ENCODE measurements at regions not wholly inside any gene's neighbourhood (a gene's known extent, or its start where the extent isn't known, plus 50 kb on each side); places are given as distances from the start of the nearest gene placed in this dataset.
"Not testable (repeated sequence)": the region's sequence is repeated elsewhere in the genome, so short reads cannot be mapped to it uniquely, and the experiment has no call there.

- no peak for DNase-seq
These were observed 185.0 kb upstream of the ELAC2 start for GRCh38 chr17:13202835-13203234.

DNA sequence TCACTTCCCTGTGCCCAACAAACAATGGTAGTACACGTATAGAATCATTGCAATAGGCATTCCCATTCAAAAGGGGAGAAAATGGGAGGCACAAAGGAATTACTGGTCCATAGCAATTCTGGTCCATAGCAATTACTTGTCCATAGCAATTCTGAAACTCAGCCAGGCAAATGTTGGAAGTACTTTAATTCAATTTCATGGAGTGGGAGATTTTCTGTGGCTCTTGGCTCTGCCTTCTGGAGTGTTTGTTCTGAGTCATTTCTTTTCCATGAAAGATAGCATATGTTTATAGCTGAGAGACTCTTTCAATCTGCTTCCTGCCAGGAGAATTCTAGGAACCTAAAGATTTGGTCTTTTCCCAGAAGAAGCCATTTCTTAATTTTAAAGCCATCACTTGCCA lies 182.8 kb upstream of the ELAC2 start:
- no peak for DNase-seq

DNA sequence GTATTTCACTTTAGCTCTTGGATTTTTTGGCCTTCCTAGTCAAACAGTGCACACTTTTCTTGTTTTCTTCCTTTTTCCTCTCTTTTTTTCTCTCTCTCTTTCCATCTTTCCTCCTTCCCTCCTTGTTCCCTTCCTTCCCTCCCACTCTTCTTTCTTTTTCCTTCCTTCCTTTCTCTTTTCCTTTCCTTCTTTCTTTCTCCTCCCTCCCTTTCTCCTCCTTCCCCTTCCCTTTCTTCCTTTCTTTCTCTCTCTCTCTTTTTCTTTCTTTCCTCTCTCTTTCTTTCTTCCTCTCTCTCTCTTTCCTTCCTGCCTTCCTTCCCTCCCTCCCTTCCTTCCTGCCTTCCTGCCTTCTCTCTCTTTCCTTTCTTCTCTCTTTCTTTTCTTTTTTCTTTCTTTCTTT lies 181.6 kb upstream of the ELAC2 start:
- DNase-seq = no peak

GRCh38 chr17:13197586-13197985 lies 179.8 kb upstream of the ELAC2 start:
- DNase-seq = no peak

GRCh38 chr17:13194887-13195286 lies 177.1 kb upstream of the ELAC2 start:
- DNase-seq = no peak

GRCh38 chr17:13182854-13183253 lies 165.0 kb upstream of the ELAC2 start:
- no peak for DNase-seq

- no peak for DNase-seq
These were observed 164.6 kb upstream of the ELAC2 start for GRCh38 chr17:13182450-13182849.

DNA sequence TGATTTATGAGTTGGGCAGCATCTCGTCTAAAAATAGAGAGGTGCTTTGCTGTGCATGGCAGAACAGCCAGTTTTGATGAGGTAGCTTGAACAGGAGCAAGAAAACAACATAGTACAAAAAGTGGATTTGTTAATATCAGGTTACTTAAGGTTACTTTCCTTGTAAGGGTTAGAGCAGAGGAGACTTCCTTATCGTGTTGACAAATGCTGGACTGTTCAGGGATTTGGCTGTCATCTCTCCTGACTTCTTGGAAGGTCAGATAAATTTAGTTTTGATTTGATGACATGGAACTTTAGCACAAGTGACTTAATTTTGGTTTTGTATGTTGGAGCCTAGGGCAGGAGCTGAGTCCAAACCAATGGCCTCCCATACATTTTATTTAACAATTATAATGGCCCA lies 163.9 kb upstream of the ELAC2 start:
- no peak for DNase-seq

DNA sequence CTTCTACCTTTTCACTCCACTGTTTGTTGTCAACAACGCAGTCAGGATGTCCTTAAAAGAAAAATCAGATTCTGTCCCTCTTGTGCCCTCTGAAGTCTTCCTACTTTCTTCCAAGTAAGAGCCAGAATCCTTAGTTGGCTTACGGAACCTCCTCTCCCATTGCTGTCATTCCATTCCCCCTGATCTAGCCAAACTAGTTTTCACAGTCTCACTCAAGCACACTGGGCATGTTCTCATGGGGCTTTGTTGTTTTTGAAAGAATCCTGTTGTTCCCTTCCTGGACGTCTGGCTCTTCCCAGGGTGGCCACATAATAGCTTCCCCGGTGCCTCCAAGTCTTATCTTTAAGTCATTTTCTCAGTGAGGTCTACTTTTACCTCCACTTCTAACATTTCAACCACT lies 158.6 kb upstream of the ELAC2 start:
- DNase-seq = no peak

DNA sequence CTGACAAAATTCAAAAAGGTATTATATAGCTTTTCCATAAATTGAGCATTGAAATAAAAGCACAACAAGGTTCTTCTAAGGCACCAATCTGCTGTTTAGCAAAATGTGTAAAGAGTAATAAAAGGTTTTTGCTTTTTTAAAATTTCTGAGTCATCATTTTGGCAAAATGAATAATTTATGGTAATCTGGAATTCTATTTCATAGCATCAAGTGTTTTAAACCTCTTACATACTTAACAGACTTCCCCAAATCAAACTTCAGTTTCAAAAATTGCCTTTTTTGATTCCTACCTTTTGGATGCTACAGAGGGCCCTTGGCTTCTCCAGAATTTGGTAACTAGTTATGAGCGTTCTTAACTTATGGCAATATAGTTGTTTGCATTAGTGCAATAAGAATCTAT lies 154.0 kb upstream of the ELAC2 start:
- no peak for DNase-seq

- DNase-seq = no peak
These were observed 144.5 kb upstream of the ELAC2 start for GRCh38 chr17:13162361-13162760.

DNA sequence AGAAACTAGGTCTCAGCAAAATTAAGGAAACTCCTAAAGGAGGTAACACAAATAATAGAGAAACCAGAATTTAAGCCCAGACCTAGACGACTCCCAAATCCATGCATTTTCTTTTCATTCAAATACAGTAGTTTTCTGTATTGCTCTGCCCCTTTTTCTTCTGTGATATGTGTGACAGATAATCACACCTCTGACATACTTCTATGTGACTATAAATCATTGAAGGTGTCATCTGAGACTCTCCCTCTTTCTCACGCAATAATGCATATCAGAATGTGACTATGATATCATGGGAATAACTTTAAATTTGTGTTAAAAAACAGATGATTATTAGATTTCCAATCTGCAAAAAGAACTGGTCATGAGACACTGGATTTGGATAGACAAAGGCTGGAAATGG lies 143.0 kb upstream of the ELAC2 start:
- no peak for DNase-seq

GRCh38 chr17:13160296-13160695 lies 142.5 kb upstream of the ELAC2 start:
- no peak for DNase-seq

GRCh38 chr17:13158494-13159240 lies 140.8 kb upstream of the ELAC2 start:
- no peak for DNase-seq

DNA sequence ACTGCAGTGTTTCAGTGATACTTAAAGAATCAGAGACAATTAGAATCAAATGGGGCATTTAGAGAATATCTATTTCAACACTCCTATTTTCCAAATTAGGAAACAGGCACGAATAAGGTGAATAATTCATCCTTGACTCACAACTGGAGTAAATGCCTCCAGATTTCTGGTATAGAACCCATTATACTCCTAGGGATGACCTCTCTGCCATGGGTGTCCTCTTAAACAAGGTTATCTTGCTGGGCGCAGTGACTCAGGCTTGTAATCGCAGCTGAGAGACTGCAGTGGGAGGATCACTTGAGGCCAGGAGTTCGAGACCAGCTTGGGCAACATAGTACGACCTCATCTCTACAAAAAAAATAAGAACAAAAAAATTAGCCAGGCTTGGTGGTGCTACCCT lies 139.8 kb upstream of the ELAC2 start:
- no peak for DNase-seq

DNA sequence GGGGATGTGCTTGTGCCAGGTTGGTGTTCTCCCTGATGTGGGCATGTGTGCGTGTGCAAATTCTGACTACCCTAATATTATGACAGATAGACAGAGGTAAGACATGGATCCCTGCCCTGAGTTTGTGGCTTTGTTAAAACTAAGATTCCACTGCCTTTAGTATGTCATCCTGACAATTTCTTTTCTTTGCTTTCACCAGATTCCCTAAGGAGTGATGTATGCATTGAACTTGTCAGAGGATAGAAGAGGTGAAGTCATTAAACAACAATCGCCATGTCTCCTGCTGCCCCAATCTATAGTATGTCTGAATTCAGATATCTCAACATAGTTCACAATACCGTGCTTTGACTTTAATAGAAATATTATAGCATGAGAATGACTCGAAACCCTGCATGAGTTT lies 137.1 kb upstream of the ELAC2 start:
- no peak for DNase-seq

DNA sequence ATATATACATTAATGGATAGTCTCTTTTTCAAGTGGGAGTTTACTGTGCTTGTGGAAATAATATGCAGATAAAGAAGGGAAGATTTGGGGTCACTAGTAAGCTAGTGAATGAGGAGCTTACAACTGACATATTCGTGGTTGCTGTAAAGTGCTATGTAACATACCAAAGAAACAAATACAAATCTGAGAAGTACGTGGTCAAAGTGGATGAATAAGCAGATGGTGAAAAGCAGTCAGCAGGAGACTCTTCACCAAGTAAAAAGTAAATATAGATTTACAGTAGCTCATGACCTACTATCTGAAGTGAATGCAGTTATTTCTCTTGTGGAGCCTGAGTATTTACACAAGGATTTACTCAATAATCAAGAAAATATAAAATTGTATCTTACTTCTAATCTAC lies 136.6 kb upstream of the ELAC2 start:
- no peak for DNase-seq

- DNase-seq = no peak
These were observed 135.2 kb upstream of the ELAC2 start for GRCh38 chr17:13153036-13153435.

DNA sequence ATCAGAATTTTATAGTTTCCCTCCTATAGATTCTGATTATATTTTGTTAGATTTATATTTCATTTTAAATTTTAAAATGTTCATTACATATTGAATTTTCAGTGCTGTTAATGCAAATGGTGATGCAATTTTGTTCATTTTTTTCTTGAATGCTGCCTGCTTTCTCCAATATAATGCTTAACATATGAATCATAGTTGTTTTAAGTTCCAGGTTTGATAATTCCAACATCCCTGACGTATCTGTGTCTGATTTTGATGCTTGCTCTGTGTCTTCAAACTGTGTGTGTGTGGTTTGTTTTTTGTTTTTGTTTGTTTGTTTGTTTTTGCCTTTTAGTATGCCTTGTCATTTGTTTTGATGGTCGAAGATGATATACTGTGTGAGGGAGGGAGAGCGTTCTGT lies 134.7 kb upstream of the ELAC2 start:
- no peak for DNase-seq

DNA sequence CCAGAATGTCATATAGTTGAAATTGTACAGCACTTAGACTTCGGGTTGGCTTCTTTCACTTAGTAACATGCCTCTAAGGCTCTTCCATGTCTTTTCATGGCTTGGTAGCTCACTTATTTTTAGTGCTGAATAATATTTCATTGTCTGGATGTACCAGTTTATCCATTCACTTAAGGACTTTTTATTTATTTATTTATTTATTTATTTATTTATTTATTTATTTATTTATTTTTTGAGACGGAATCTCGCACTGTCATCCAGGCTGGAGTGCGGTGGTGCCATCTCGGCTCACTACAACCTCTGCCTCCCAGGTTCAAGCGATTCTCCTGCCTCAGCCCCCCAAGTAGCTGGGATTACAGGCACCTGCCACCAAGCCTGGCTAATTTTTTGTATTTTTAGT lies 132.9 kb upstream of the ELAC2 start:
- DNase-seq = not testable (repeated sequence)

DNA sequence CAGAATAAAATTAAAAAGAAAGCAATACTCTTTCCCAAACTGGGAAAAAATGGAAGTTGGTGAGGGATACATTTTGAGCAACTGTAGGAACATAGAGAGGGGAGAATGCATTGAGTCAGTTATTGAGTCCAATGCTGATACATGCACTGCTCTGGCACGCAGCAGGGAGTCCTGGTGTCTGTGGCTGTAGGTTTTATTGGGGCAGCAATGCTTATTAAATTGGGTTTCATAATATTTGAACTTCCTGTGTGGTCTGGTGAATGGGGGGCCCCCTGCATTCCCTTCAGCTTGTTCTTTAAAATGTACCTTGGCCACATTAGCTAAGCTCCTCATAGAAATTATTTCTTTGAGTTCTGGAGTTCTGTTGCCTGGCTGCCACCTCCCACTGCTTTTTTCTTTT lies 125.2 kb upstream of the ELAC2 start:
- no peak for DNase-seq

- no peak for DNase-seq
These were observed 122.9 kb upstream of the ELAC2 start for GRCh38 chr17:13140750-13141149.

- DNase-seq = no peak
These were observed 117.7 kb upstream of the ELAC2 start for GRCh38 chr17:13135506-13135905.

DNA sequence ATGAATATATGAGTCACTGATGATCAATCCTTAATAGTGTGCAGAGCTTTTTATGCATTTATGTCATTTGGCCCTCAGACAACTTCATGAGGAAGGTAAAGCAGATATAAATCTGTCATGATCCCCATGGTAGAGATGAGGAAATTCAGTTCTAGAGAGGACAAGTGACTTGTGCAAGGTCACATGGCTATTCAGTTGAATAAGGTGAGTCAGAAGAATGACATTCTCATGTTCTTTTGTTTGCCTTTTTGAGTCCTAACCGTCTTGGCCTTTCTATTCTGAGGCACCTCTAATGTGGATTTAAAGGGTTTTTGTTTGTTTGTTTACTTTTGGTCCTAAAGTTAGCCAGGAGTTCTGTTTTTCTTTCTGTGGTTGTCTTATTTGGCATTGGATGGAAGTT lies 116.2 kb upstream of the ELAC2 start:
- no peak for DNase-seq

GRCh38 chr17:13131225-13131624 lies 113.4 kb upstream of the ELAC2 start:
- no peak for DNase-seq

DNA sequence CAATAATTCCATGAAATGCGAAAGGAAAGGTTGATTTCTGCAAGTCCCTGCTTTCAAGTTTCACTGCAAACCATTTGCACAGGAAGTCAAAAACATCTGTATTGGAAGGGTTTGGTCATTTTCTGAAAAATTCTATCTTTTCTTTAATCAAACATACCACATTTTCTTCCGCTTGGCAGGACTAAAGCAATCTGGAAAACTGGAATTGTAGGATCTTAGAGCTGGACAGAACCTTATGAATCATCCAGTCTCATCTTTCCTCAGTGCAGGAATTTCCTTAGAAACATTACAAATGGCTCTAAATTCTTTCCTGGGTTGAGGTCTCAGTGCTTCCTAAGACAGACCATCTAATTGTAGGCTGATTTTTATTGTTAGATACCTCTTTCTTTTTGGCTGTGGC lies 111.5 kb upstream of the ELAC2 start:
- DNase-seq = no peak

All from CD4-positive, alpha-beta T cell treated with Interleukin-17A for 1 hour (primary cell).